Ishikawa (cell line): ENCODE measurements at regions not wholly inside any gene's neighbourhood (a gene's known extent, or its start where the extent isn't known, plus 50 kb on each side); places are given as distances from the start of the nearest gene placed in this dataset.

ENCODE experiments used
- CEBPB ChIP-seq: IDR thresholded peaks from 2 replicates; pipeline ENCODE4 v1.6.1; 2012
- CREB1 ChIP-seq: IDR thresholded peaks from 2 replicates; pipeline ENCODE4 v1.6.1; 2012; ENCODE audit warnings: low read depth
- EGR1 ChIP-seq: IDR thresholded peaks from 2 replicates; pipeline ENCODE4 v1.6.1; 2012
- EP300 ChIP-seq: IDR thresholded peaks from 2 replicates; pipeline ENCODE4 v1.6.1; 2012; ENCODE audit warnings: borderline replicate concordance
- FOXM1 ChIP-seq: IDR thresholded peaks from 2 replicates; pipeline ENCODE4 v1.6.1; 2012; ENCODE audit warnings: low read depth, borderline replicate concordance
- NFIC ChIP-seq: IDR thresholded peaks from 2 replicates; pipeline ENCODE4 v1.6.1; 2012
- RAD21 ChIP-seq: IDR thresholded peaks from 2 replicates; pipeline ENCODE4 v1.6.1; 2012; ENCODE audit warnings: low read depth
- TAF1 ChIP-seq: IDR thresholded peaks from 2 replicates; pipeline ENCODE4 v1.6.1; 2012; ENCODE audit warnings: low read depth, mild to moderate bottlenecking
- TCF12 ChIP-seq: IDR thresholded peaks from 2 replicates; pipeline ENCODE4 v1.6.1; 2012; ENCODE audit warnings: low read depth
- TEAD4 ChIP-seq: IDR thresholded peaks from 2 replicates; pipeline ENCODE4 v1.6.1; 2012
- YY1 ChIP-seq: IDR thresholded peaks from 2 replicates; pipeline ENCODE4 v1.6.1; 2012; ENCODE audit warnings: low read depth
- ZBTB7A ChIP-seq: IDR thresholded peaks from 2 replicates; pipeline ENCODE4 v1.6.1; 2012; ENCODE audit warnings: low read depth
- TF ChIP-seq, protein P1 (sequence below): IDR thresholded peaks from 2 replicates; pipeline ENCODE4 v1.6.1; 2012
- TF ChIP-seq, protein P2 (sequence below): IDR thresholded peaks from 2 replicates; pipeline ENCODE4 v1.6.1; 2012
- TF ChIP-seq, protein P3 (sequence below): IDR thresholded peaks from 2 replicates; pipeline ENCODE4 v1.6.1; 2012; ENCODE audit warnings: low read depth, mild to moderate bottlenecking

- TF ChIP-seq NFIC (no peak), CREB1 (no peak), ZBTB7A (no peak), TEAD4 (no peak), EGR1 (no peak), EP300 (no peak), CEBPB (no peak)
- TF ChIP-seq, protein P1, sequence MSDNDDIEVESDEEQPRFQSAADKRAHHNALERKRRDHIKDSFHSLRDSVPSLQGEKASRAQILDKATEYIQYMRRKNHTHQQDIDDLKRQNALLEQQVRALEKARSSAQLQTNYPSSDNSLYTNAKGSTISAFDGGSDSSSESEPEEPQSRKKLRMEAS = no peak
Measured at GRCh38 chr20:58072695-58073671, 155.5 kb downstream of the ANKRD60 start.

DNA sequence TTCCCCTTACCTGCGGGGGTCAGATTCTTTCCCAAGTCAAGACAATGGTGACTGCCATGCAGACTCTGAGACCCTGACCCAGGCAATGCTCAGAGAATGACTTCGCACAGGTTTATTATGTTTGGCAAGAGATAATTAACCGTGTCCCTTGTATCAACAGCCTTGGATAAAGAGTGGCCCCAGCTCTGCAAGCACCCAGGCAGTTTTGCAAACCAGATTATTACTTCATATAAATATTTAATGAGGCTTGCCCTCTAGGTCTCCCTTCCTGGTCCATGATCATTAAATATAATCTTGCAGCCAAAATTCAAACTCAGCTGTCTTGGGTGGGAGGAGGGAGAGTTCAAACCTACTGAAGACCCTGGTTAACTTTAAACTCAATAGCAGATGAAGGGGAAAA is 156.5 kb downstream of the ANKRD60 start:
- no peak for TF ChIP-seq ZBTB7A
- no peak for TF ChIP-seq EGR1
- TF ChIP-seq EP300 = no peak
- TF ChIP-seq YY1 = no peak

- TF ChIP-seq, protein P1 = no peak
- no peak for TF ChIP-seq ZBTB7A
- TF ChIP-seq YY1 = no peak
- no peak for TF ChIP-seq TCF12
- TF ChIP-seq EGR1 = no peak
- TF ChIP-seq TEAD4 = no peak
Measured at GRCh38 chr20:58071298-58071697, 157.2 kb downstream of the ANKRD60 start.

DNA sequence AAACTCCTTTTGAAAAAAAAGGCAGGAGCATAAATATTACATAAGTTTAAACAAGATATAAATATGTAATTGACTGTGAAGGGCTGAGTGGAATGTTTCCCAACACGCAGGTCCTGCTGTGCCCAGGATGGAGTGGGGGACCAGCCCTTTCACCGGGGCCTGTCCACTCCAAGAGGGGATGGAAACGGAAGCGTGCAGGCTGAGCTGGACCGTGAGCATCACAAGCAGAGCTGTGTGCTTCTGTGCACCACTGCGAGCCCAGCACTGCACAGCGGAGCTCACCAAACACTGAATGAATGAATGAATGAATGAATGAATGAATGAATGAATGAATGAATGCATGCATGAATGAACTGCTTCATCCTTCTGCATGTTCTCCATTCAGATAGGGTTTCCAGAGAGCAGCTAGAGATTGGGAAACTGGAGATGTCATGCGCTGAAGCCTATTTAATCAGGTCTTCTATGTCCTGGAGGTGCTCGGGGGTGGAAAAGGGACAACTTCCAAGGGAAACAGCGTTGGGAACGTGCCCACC is 157.7 kb downstream of the ANKRD60 start:
- TF ChIP-seq, protein P2, sequence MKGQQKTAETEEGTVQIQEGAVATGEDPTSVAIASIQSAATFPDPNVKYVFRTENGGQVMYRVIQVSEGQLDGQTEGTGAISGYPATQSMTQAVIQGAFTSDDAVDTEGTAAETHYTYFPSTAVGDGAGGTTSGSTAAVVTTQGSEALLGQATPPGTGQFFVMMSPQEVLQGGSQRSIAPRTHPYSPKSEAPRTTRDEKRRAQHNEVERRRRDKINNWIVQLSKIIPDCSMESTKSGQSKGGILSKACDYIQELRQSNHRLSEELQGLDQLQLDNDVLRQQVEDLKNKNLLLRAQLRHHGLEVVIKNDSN = no peak
- TF ChIP-seq TEAD4 = no peak
- TF ChIP-seq CREB1 = no peak
- no peak for TF ChIP-seq EP300
- TF ChIP-seq TCF12 = no peak
- no peak for TF ChIP-seq NFIC
- no peak for TF ChIP-seq YY1
- TF ChIP-seq, protein P1 = no peak
- no peak for TF ChIP-seq CEBPB
- no peak for TF ChIP-seq FOXM1
- TF ChIP-seq ZBTB7A = no peak
- no peak for TF ChIP-seq RAD21
- no peak for TF ChIP-seq EGR1

DNA sequence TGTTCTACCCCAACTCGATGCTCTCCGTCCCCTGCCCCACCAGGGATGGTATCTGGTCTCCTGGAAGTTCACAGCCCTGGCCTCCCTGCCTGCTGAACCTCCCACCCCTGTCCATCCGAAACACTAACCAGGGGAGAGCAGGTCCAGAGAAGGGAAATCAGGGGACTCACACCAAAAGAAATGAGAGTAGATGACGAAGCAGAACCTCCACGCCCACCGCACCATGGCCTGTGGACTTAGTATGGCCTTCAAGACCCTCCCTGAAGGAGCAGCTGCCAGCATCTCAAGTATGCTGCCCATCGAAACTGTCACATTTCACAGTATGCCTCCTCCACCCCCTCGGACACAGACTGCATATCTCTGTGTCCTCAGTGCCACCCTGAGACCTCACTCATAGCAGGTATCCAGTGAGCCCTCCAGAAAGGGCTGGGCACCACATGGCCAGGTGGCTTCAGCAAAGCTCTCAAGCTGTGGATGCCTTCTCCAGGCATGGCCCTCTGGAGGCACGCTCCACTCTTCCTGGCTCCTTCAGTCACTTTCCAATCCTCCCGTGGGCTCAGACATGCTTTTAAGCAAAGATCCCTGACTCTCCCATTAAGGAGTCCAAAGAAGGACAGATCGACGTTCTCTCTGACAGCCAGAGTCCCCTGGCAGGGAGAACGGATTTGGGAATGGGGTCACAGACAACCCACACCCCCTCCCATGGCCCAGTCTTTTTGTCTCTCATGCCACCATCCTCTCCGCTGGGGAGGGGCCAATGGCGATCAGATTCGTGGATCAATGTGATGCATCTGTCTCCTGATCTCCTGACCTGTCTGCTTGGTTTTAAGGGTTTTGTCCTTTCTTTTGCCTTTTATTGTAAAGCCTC is 158.4 kb downstream of the ANKRD60 start:
- TF ChIP-seq EGR1 = no peak
- TF ChIP-seq, protein P1 = no peak

DNA sequence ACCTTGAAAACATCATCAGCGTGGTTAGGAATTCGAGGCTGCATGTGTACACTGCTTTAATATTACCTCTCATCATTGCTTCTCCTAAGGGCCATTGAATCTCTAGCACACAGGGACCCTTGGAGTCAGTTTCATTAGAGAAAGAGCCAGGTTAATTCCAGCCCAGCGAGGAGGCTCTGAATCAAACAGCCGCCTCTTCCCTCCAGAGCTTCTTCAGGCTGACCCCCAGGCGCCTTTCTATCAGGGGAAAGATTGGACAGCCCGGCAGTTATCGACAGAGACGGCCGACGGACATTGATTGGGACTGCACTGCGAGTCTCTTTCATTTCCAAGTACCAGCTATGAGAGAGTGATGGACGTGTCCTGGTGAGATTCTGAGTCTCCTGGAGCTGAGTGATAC is 159.2 kb downstream of the ANKRD60 start:
- TF ChIP-seq, protein P2 = no peak
- TF ChIP-seq NFIC = no peak
- no peak for TF ChIP-seq EP300
- TF ChIP-seq TEAD4 = no peak

- TF ChIP-seq CREB1 = no peak
- no peak for TF ChIP-seq TCF12
- TF ChIP-seq, protein P1 = no peak
- TF ChIP-seq RAD21 = no peak
- TF ChIP-seq TAF1 = no peak
- TF ChIP-seq CEBPB = no peak
- TF ChIP-seq TEAD4 = no peak
- no peak for TF ChIP-seq EP300
- TF ChIP-seq NFIC = no peak
- no peak for TF ChIP-seq EGR1
- no peak for TF ChIP-seq YY1
- TF ChIP-seq, protein P3, sequence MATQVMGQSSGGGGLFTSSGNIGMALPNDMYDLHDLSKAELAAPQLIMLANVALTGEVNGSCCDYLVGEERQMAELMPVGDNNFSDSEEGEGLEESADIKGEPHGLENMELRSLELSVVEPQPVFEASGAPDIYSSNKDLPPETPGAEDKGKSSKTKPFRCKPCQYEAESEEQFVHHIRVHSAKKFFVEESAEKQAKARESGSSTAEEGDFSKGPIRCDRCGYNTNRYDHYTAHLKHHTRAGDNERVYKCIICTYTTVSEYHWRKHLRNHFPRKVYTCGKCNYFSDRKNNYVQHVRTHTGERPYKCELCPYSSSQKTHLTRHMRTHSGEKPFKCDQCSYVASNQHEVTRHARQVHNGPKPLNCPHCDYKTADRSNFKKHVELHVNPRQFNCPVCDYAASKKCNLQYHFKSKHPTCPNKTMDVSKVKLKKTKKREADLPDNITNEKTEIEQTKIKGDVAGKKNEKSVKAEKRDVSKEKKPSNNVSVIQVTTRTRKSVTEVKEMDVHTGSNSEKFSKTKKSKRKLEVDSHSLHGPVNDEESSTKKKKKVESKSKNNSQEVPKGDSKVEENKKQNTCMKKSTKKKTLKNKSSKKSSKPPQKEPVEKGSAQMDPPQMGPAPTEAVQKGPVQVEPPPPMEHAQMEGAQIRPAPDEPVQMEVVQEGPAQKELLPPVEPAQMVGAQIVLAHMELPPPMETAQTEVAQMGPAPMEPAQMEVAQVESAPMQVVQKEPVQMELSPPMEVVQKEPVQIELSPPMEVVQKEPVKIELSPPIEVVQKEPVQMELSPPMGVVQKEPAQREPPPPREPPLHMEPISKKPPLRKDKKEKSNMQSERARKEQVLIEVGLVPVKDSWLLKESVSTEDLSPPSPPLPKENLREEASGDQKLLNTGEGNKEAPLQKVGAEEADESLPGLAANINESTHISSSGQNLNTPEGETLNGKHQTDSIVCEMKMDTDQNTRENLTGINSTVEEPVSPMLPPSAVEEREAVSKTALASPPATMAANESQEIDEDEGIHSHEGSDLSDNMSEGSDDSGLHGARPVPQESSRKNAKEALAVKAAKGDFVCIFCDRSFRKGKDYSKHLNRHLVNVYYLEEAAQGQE = no peak
- TF ChIP-seq, protein P2 = no peak
- TF ChIP-seq FOXM1 = no peak
- no peak for TF ChIP-seq ZBTB7A
Measured at GRCh38 chr20:58065508-58066361, 162.7 kb downstream of the ANKRD60 start.
